Lower lobe of right lung (tissue), 2 donors: ENCODE measurements at regions not wholly inside any gene's neighbourhood (a gene's known extent, or its start where the extent isn't known, plus 50 kb on each side); places are given as distances from the start of the nearest gene placed in this dataset.
"Not testable (repeated sequence)": the region's sequence is repeated elsewhere in the genome, so short reads cannot be mapped to it uniquely, and the experiment has no call there.

Source experiments
- ATAC-seq, 2 donors: fragments of 200-7000 bp; cut with Tn5 transposase; one replicate each; pipeline ENCODE4 v1.9.1; 2020 to 2022; ENCODE audit warnings: mild to moderate bottlenecking in 2 of 2, moderate library complexity in 2 of 2
- DNase-seq: peaks from one replicate; pipeline ENCODE4 v3.0.0-alpha.2; 2020
- H3K27ac ChIP-seq: fragments of 200-600 bp; one replicate; pipeline ENCODE4 v1.8.0; 2022
- H3K27me3 ChIP-seq: fragments of 200-600 bp; one replicate; pipeline ENCODE4 v1.8.0; 2022; ENCODE audit warnings: low read depth
- H3K36me3 ChIP-seq: fragments of 200-600 bp; one replicate; pipeline ENCODE4 v1.8.0; 2022; ENCODE audit warnings: mild to moderate bottlenecking
- H3K4me1 ChIP-seq: fragments of 200-600 bp; one replicate; pipeline ENCODE4 v1.8.0; 2022
- H3K4me3 ChIP-seq: fragments of 200-600 bp; one replicate; pipeline ENCODE4 v1.8.0; 2022; ENCODE audit warnings: mild to moderate bottlenecking
- H3K9me3 ChIP-seq: fragments of 200-600 bp; one replicate; pipeline ENCODE4 v1.8.0; 2022
- intact Hi-C: fragments of 100-400 bp; cut with DNase I; formaldehyde crosslinking; loops from one replicate; pipeline ENCODE4 v1.11.0; 2022
- TF ChIP-seq, protein P1 (sequence below): fragments of 200-600 bp; IDR thresholded peaks from one replicate; pipeline ENCODE4 v1.8.0; 2022; ENCODE audit warnings: antibody characterized with exemption, mild to moderate bottlenecking
- donor health status: DM: no; HTN: yes; CAD: no; lungs with severe emphysema.

DNA sequence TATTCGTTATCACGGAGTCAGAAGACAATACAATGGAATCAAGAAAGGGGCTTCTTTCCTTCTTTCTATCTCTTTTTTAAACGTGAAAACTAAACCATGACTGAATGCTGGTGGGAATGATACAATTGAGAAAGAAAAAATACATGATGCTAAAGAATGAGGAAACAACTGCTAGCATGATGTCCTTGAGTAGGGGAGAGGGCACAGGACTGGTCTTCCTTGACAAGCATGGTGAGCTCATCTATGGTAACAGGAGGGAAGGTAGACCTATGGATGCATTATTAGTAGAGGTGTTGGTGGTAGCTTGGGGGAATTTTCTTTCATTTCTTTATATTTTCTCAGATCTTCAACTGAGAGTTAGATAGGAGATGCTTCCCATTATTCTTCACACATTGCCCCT is 88.9 kb upstream of the COL1A2 start:
- intact Hi-C loops, result no loop called here
- no peaks in the 10 kb centered on the region for H3K27me3 ChIP-seq
- no peaks in the 10 kb centered on the region for H3K4me1 ChIP-seq
- H3K27ac ChIP-seq, result no peak overlapping the region
- no peak for DNase-seq
- TF ChIP-seq, protein P1, sequence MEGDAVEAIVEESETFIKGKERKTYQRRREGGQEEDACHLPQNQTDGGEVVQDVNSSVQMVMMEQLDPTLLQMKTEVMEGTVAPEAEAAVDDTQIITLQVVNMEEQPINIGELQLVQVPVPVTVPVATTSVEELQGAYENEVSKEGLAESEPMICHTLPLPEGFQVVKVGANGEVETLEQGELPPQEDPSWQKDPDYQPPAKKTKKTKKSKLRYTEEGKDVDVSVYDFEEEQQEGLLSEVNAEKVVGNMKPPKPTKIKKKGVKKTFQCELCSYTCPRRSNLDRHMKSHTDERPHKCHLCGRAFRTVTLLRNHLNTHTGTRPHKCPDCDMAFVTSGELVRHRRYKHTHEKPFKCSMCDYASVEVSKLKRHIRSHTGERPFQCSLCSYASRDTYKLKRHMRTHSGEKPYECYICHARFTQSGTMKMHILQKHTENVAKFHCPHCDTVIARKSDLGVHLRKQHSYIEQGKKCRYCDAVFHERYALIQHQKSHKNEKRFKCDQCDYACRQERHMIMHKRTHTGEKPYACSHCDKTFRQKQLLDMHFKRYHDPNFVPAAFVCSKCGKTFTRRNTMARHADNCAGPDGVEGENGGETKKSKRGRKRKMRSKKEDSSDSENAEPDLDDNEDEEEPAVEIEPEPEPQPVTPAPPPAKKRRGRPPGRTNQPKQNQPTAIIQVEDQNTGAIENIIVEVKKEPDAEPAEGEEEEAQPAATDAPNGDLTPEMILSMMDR, result no peak
- no peaks in the 10 kb centered on the region for H3K36me3 ChIP-seq
- no peaks in the 10 kb centered on the region for H3K9me3 ChIP-seq
- ATAC-seq, result no peak
- H3K4me3 ChIP-seq, result no peak overlapping the region

DNA sequence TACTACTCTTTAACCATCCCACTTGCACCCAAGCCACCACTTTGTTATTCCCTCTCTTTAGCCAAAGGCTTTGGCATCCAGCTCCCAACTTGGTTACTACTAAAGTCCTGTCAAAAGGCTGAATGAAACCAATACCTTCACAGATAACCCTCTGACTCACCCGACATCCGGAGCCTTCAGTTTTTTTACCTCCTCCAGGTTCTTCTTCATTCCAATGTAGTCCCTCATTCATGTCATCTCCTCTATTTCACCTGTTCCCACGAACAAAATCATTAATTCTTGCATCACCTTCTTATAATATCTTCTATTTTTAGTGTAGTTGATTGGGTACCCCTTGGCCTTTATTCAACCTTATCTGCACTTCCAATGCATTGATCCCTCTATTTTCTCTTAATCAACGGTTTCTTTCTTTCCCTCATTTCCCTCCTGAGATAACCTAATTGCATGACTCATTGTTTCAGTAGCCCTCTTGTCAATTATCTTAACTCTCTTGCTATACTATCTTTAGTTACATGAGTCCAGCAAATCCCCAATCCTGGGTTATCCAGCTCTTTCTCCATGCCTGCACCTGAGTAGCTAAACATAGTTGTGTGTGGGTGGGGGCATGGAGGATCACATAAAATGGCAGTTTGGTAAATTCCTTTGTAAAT is 87.2 kb upstream of the COL1A2 start:
- ATAC-seq (no peak), DNase-seq (no peak)
- Histone ChIP-seq H3K4me1 (no peaks in the 10 kb centered on the region), H3K36me3 (no peaks in the 10 kb centered on the region), H3K4me3 (no peak overlapping the region), H3K9me3 (no peaks in the 10 kb centered on the region), H3K27me3 (no peaks in the 10 kb centered on the region), H3K27ac (no peak overlapping the region)
- TF ChIP-seq, protein P1, result no peak
- intact Hi-C loops, result no loop called here

DNA sequence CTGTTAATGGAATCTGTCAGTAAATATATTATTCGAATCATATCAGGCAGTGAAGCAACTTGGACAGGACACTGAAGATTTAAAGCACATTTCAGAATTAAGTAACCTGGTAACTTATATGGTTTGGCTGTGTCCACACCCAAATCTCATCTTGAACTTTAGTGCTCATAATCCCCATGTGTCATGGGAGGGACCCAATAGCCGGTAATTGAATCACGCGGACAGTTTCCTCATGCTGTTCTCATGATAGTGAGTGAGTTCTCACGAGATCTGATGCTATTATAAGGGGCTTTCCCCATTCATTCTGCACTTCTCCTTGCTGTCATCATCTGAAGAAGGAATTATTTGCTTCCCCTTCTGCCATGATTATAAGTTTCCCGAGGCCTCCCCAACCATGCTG is 83.2 kb upstream of the COL1A2 start:
- no peak overlapping the region for H3K4me3 ChIP-seq
- ATAC-seq (no peak), DNase-seq (no peak)
- intact Hi-C loops, result no loop called here
- H3K4me1 ChIP-seq, result no peaks in the 10 kb centered on the region
- H3K27ac ChIP-seq, result no peak overlapping the region
- TF ChIP-seq, protein P1, result no peak
- H3K27me3 ChIP-seq, result no peaks in the 10 kb centered on the region
- no peaks in the 10 kb centered on the region for H3K9me3 ChIP-seq
- no peaks in the 10 kb centered on the region for H3K36me3 ChIP-seq

DNA sequence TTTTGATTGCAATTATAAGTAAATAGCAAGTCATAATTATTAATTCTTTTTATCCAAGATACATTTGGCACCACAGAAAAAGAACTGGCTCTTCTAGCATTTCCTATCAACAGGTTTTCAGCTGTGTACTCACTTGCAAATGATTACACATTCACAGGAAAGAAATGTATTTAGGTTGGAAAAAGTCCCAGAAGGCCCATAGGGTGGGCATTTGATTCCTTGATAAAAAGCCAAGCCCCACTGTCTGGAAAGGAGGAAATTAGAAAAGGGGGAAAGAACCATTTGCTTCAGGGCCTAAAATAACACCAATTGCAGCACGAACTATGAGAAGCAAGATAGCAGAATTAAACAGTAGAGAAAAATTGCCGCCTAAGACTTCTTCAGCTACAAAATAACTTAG is 80.8 kb upstream of the COL1A2 start:
- ATAC-seq, result no peak
- Histone ChIP-seq H3K27me3 (no peaks in the 10 kb centered on the region), H3K4me1 (no peaks in the 10 kb centered on the region), H3K36me3 (no peaks in the 10 kb centered on the region), H3K9me3 (no peaks in the 10 kb centered on the region), H3K4me3 (no peak overlapping the region), H3K27ac (no peak overlapping the region)
- intact Hi-C loops, result no loop called here
- no peak for DNase-seq
- TF ChIP-seq, protein P1, result no peak

DNA sequence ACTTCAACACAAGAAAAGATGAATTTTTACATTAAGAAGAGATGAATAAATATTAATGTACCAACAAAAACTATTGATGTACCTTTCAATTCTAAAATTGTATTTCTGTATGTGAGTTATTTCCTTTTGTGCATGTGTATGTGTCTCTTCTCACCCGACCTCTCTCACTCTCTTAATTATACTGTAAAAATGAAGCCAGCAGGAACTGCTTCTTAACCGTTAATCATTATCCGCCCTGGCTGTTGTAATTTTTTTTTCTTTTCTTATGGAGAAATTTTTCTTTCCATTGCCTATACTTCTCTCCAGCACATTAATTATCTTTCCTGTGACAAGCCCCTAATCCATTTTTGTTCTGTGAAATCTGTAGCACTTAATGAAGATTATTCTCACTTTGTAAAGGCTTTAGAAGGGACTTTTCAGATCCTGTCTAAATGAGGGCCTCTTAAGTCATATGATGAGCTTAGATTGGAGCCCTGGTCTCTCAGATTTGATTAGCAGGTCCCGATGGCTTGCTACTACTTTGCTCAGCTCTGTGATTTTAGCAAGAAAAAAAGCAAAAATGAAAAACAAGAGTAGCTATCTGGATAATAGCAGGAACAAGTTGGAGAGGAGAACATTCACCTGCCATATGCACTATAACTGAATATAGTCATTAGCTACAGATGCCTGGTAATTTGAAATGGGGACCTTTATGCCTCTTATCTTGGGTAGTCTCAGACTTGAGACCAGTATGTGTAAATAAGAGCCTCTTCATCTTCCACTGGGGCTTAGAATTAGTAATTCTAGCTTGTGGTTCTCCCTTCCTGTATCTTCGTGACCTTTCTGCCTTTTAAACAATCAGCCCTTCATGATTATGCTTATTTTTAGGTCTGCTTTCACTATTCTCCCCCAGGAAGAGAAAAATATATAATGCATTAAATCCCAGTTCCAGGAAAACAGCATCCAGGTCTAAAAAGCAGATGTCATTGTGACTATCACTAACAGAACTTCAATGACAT is 80.0 kb upstream of the COL1A2 start:
- intact Hi-C loops, result no loop called here

DNA sequence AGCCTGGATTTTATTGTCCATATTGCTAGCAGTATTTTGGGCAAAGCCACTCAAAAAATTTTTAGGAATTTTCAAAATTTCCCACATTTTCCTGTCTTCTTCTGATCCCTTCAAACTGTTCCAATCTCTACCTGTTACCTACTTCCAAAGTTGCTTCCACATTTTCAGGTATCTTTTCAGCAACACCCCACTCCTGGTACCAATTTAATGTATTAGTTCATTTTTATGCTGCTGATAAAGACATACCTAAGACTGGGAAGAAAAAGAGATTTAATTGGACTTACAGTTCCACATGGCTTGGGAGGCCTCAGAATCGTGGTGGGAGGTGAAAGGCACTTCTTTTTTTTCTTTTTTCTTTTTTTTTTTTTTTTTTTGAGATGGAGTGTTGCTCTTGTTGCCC is 73.6 kb upstream of the COL1A2 start:
- DNase-seq, H3K27me3 ChIP-seq, H3K4me3 ChIP-seq, H3K36me3 ChIP-seq, intact Hi-C loops, H3K4me1 ChIP-seq, ATAC-seq, H3K27ac ChIP-seq, H3K9me3 ChIP-seq: not testable (repeated sequence)

More for the DNA sequence above, 80.0 kb upstream of the COL1A2 start:
- H3K4me1 ChIP-seq, result no peaks in the 10 kb centered on the region
- DNase-seq, result no peak
- no peak for ATAC-seq
- no peak overlapping the region for H3K4me3 ChIP-seq
- no peaks in the 10 kb centered on the region for H3K9me3 ChIP-seq
- H3K27ac ChIP-seq, result no peak overlapping the region
- no peaks in the 10 kb centered on the region for H3K27me3 ChIP-seq
- TF ChIP-seq, protein P1, result no peak
- H3K36me3 ChIP-seq, result no peaks in the 10 kb centered on the region
